IPS-15b (cell line): ENCODE measurements at regions not wholly inside any gene's neighbourhood (a gene's known extent, or its start where the extent isn't known, plus 50 kb on each side); places are given as distances from the start of the nearest gene placed in this dataset.
"Not testable (repeated sequence)": the region's sequence is repeated elsewhere in the genome, so short reads cannot be mapped to it uniquely, and the experiment has no call there.

Experiments
- H3K27me3 ChIP-seq: one replicate; pipeline ENCODE4 v1.6.1; 2013; ENCODE audit warnings: low read length; ENCODE audit not compliant: control insufficient read depth, insufficient read depth
- H3K36me3 ChIP-seq: one replicate; pipeline ENCODE4 v1.6.1; 2013; ENCODE audit warnings: low read length; ENCODE audit not compliant: control insufficient read depth, insufficient read depth
- H3K4me1 ChIP-seq: one replicate; pipeline ENCODE4 v1.6.1; 2013; ENCODE audit warnings: mild to moderate bottlenecking, low read length; ENCODE audit not compliant: control insufficient read depth, insufficient read depth
- H3K4me3 ChIP-seq: one replicate; pipeline ENCODE4 v1.5.1; 2013; ENCODE audit warnings: low read depth, low read length
- H3K9ac ChIP-seq: one replicate; pipeline ENCODE4 v1.6.1; 2013; ENCODE audit warnings: low read depth, mild to moderate bottlenecking, low read length
- H3K9me3 ChIP-seq: one replicate; pipeline ENCODE4 v1.6.1; 2013; ENCODE audit warnings: mild to moderate bottlenecking, low read length; ENCODE audit not compliant: control insufficient read depth, insufficient read depth

DNA sequence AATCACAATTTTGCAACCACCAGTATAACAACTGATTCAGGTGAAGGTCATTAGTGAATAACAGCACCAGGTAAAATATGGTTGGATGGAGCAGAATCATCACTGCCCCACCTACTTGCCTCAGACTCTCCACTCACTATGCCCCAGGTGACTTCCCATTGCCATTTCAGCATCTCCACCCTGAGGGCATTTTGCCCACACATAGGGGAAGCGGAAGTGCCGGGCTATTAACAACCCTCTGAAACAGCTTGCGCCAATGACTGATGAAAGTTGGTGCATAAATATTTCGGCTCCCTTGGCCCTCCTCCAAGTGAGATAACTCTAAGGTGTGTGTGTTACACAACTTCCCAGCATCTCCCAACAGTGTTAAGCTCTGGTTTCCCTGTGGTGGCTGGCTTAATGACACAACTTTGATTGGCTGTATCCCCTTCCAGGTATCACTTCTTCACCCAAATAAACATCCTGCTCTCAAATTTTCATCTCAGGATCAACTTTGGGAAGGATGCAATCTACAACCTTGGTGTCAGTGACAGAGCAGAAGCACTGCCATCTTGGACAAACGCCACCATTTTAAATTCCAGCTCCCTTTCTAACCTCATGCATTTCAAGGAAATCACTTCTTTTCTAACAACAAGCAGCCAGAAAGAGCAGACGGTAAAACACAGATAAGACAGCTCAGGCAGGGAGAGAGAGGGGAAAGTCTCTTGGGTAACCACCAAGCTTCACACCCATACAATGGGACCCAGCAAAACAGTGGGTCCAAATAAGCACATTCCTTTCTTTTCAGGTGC, 73.6 kb upstream of the PPP2R5C start:
- Histone ChIP-seq H3K9me3 (no peaks in the 10 kb centered on the region), H3K4me3 (no peak overlapping the region), H3K27me3 (peaks cover 57% of the 10 kb centered on the region), H3K9ac (no peak overlapping the region), H3K36me3 (no peaks in the 10 kb centered on the region), H3K4me1 (peaks cover 2% of the 10 kb centered on the region)

DNA sequence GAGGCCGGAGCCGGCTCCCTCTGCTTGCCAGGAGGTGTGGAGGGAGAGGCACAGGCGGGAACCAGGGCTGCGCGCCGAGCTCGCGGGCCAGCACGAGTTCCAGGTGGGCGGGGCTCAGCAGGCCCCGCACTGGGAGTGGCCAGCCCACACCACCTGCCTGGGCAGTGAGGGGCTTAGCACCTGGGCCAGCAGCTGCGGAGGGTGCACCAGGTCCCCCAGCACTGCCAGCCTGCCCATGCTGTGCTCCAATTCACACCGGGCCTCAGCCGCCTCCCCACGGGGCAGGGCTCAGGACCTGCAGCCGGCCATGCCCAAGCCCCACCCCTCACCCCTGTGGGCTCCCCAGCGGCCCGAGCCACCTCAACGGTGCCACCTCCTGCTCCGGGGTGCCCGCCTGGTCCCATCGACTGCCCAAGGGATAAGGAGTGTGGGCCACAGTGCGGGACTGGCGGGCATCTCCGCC, 72.4 kb upstream of the PPP2R5C start:
- Histone ChIP-seq H3K9ac (no peak overlapping the region), H3K36me3 (no peaks in the 10 kb centered on the region), H3K9me3 (no peaks in the 10 kb centered on the region), H3K4me3 (no peak overlapping the region), H3K4me1 (peaks cover 2% of the 10 kb centered on the region), H3K27me3 (peaks cover 47% of the 10 kb centered on the region)

DNA sequence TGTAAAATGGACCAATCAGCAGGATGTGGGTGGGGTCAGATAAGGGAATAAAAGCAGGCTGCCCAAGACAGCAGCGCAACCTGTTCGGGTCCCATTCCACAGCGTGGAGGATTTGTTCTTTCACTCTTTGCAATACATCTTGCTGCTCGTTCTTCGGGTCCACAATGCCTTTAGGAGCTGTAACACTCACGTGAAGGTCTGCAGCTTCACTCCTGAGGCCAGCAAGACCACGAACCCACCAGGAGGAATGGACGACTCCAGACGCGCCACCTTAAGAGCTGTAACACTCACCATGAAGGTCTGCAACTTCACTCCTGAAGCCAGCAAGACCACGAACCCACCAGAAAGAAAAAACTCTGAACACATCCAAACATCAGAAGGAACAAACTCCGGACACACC, 71.5 kb upstream of the PPP2R5C start:
- not testable (repeated sequence) for H3K4me3 ChIP-seq, H3K9ac ChIP-seq, H3K36me3 ChIP-seq, H3K4me1 ChIP-seq, H3K9me3 ChIP-seq
- peaks cover 39% of the 10 kb centered on the region for H3K27me3 ChIP-seq

DNA sequence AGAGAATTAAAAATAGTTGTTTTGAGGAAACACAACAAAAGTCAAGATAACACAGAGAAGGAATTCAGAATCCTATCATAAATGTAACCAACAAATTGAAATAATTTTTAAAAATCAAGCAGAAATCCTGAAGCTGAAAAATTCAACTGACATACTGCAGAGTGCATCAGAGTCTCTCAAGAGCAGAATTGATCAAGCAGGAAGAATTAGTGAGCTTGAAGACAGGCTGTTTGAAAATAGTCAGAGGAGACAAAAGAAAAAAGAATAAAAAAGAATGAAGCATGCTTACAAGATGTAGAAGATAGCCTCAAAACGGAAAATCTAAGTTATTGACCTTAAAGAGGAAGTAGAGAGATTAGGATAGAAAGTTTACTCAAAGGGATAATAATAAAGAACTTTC, 65.8 kb upstream of the PPP2R5C start:
- no peaks in the 10 kb centered on the region for H3K36me3 ChIP-seq
- H3K4me1 ChIP-seq = no peaks in the 10 kb centered on the region
- H3K27me3 ChIP-seq = peaks cover 13% of the 10 kb centered on the region
- no peak overlapping the region for H3K9ac ChIP-seq
- no peak overlapping the region for H3K4me3 ChIP-seq
- no peaks in the 10 kb centered on the region for H3K9me3 ChIP-seq

DNA sequence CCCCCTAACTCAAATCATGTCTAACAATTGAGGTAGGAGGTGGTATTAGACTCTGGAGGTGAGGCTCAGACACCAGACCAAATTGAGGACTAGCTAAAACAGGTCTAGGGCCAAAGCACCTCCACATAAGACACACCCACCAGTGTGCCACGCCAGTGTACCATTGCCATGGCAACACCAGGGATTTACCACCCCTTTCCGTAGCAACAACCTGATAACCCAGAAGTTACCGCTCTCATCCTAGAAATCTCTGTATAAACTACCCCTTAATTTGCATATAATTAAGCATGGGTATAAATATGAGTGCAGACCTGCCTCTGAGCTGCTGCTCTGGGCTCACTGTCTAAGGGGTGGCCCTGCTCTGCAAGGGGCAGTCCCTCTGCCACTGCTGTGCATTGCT, 57.4 kb upstream of the PPP2R5C start:
- peaks cover 2% of the 10 kb centered on the region for H3K4me1 ChIP-seq
- H3K27me3 ChIP-seq = peaks cover 36% of the 10 kb centered on the region
- H3K9me3 ChIP-seq = peaks cover 3% of the 10 kb centered on the region
- H3K4me3 ChIP-seq = no peak overlapping the region
- H3K36me3 ChIP-seq = no peaks in the 10 kb centered on the region
- H3K9ac ChIP-seq = no peak overlapping the region

DNA sequence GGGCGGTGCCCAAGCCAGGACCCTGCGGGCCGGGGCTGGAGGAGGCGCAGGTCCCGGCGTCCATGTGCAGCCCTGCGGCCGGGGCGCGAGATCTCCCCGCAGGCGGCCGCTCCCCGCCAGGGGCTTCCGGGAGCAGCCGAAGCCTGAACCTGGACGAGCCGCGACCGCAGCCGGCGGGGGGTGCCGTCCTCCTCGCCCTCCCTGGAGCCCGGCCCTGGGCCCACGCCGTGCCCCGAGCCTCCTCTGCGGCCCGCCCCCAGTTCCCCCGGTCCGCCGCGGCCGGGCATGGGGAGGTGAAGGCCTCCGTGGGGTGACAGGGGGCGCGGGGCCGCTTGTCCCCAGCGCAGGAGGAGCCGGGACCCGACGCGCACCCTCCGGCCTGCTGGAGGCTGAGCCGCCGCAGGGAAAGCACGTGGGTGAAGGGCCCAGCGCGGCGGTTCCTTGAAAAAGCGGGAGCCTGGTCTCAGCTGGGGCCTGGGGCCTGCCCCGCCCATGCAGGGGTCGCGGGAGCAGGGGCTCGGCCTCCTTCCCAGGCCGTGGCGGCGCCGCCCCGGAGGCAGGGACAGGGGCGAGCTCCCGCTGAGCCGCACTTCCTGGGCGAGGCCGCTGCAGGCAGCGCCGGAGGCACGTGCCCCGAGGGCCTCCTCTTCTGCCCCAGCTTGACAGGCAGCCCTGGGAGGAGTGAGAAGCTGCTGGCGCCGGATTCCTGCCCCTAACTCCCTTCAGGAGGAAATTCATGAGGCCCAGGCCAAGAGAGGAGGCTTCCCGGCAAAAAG, 55.6 kb upstream of the PPP2R5C start:
- Histone ChIP-seq H3K27me3 (peaks cover 34% of the 10 kb centered on the region), H3K9ac (no peak overlapping the region), H3K9me3 (peaks cover 3% of the 10 kb centered on the region), H3K4me3 (peak overlapping the region; percentile 13), H3K4me1 (peaks cover 2% of the 10 kb centered on the region), H3K36me3 (no peaks in the 10 kb centered on the region)

DNA sequence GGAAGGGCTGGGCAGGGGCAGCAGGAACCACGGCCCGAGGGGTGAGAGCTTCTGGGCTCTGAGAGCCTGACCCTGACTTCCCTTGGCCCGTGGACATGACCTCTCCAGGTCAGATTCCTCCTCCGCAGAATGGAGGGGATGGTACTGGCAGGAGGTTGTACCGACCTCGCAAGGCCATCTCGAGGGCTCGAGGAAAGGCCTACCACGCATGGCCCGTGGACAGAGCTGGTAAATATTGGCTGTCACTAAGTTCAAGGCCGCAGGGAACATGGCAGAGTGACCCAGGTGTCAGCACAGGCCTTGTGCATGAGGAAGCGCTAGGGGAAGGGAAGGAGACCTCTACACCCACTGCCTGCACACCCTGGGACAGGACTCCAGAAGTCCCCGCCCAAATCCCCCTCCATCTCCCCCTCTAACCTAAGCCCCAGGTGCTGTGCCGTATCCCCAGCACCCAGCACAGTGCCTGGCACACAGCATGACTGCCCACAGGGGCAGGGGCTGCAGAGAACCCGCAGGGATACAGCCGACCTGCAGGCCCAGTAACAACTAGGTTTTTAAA, 54.9 kb upstream of the PPP2R5C start:
- no peaks in the 10 kb centered on the region for H3K36me3 ChIP-seq
- peaks cover 3% of the 10 kb centered on the region for H3K9me3 ChIP-seq
- peak overlapping the region; percentile 13 for H3K4me3 ChIP-seq
- peaks cover 34% of the 10 kb centered on the region for H3K27me3 ChIP-seq
- H3K4me1 ChIP-seq = peaks cover 2% of the 10 kb centered on the region
- H3K9ac ChIP-seq = no peak overlapping the region

DNA sequence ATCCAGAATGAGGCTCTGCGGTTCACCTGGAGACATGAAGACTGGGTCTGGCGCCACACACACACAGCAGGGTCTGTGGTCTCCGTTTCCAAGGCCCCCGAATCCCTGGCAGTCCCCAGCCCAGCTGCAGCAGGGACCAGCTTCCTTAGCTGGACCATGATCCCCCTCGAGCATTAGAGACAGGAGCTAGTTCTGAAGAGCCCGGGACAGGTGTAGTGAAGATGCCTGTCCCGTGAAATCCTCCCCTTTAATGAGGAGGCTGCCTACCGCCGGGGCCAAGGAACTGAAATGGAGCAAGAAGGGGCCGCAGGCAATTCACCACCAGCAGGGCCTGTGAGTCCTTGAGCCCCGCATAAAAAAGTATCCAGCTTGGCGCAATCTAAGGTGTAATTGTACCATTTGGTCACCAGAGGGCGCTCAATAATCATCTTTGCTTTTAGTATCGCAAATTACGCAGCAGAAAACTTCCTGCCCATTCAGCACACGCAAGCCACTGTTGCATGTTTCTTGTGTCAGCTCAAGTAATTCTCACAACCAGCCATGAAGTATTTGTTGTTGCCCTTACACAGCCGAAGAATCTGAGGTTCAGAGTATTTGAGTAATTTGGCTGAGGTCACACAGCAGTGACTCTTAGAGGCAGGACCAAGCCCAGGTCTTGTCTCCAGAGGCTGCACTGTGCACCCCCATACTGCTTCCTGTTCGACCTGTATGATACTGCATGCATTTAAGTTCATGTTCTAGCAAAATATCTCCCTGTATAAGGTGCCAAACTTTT, 54.3 kb upstream of the PPP2R5C start:
- no peaks in the 10 kb centered on the region for H3K36me3 ChIP-seq
- peaks cover 2% of the 10 kb centered on the region for H3K4me1 ChIP-seq
- H3K9me3 ChIP-seq = peaks cover 3% of the 10 kb centered on the region
- H3K9ac ChIP-seq = no peak overlapping the region
- H3K27me3 ChIP-seq = peaks cover 34% of the 10 kb centered on the region
- H3K4me3 ChIP-seq = no peak overlapping the region

DNA sequence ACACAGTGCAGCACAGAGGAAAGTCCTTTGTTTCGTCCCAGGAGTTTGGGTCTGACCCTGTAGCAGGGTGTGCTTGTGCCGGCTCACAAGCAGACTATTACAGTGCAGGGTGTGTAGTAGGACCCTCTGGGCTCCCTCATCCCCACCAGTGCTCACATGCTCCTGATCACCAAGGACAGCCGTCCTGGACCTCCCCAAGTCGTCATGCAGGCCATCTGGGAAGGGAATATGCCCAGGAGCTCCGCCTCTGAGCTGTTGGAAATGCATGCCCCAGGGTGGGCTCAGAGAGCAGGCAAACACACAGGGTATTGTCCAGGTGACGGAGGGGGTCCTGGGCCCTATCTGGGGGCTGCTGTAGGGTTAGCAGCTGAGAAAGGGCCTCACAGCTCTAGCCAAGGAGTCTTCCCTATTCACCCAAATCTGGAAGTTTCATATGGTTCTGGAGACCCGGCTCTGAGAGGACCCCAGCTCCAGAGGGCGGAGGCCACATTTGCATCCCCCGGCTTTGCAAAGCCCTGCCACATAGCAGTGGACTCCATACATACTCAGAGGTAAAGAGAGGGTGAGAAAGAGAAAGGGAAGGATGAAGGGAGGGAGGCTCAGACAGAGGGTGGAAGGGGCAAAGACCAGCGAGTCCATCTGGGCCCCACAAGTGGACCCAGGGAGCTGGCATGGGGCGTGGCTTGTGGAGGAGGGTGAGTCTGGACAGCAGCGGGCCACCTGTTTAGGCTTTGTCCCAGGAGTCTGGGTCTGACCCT, 53.5 kb upstream of the PPP2R5C start:
- H3K4me3 ChIP-seq = no peak overlapping the region
- peaks cover 30% of the 10 kb centered on the region for H3K27me3 ChIP-seq
- peaks cover 2% of the 10 kb centered on the region for H3K4me1 ChIP-seq
- no peak overlapping the region for H3K9ac ChIP-seq
- H3K9me3 ChIP-seq = peaks cover 3% of the 10 kb centered on the region
- H3K36me3 ChIP-seq = no peaks in the 10 kb centered on the region

DNA sequence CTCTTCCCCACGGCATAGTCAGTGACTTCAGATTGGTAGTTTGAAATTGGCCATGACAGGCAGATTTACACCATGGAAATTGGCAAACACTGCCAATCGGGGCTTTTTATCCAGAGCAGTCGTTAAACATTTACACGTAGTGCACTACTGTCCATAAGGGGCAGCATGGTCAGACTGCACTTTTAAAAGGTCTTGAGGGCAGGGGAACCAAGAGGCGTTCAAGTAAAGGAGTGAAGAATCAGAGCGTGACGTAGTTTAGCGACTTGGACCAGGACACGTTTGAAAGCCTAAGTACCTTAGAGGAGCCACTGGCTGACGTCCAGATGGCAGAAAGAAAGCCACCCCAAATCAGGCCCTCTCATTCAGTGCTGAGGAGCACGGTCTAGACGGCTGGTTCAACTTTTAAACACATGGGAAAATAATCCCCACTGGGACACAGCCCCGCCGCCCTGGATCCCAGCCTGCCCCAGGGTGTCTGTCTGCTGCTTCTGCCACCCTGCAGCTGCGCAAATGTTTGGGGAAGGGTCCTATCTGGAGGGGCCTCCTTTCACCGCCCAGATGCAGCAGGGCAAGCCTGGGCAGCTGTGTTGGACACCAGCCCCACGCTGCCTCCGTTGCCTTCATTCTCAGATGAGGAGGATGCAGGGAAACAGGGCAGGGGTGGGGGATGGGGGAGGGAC, 52.5 kb upstream of the PPP2R5C start:
- no peak overlapping the region for H3K9ac ChIP-seq
- peaks cover 26% of the 10 kb centered on the region for H3K27me3 ChIP-seq
- H3K4me3 ChIP-seq = no peak overlapping the region
- H3K9me3 ChIP-seq = peaks cover 3% of the 10 kb centered on the region
- peaks cover 2% of the 10 kb centered on the region for H3K4me1 ChIP-seq
- no peaks in the 10 kb centered on the region for H3K36me3 ChIP-seq
